ENCODE measurements at regions not wholly inside any gene's neighbourhood (a gene's known extent, or its start where the extent isn't known, plus 50 kb on each side); places are given as distances from the start of the nearest gene placed in this dataset.
"Not testable (repeated sequence)": the region's sequence is repeated elsewhere in the genome, so short reads cannot be mapped to it uniquely, and the experiment has no call there.

DNA sequence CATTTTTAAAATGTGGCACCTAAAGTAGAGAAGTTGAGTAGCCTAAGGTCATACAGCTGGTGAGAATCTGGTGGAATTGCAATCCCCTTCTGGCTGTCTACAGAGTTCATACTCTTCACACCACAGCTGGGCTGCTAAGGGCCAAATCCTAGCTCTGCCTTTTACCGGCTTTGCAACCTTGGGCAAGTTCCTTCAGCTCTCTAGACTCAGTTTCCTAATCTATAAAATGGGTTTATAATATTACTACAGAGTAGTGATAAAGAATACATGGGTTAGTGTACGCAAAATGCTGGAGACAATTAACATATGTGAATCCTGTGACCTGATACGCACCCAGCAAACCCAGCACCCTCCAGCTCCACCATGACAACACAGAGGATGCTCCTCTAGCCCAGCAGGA lies 298.2 kb upstream of the MAF start:
- DNase-seq (ENCODE audit: low read depth, low spot score): no peak

GRCh38 chr16:79897453-79898146 lies 297.1 kb upstream of the MAF start:
- no peak for DNase-seq (ENCODE audit: low read depth, low spot score)

DNA sequence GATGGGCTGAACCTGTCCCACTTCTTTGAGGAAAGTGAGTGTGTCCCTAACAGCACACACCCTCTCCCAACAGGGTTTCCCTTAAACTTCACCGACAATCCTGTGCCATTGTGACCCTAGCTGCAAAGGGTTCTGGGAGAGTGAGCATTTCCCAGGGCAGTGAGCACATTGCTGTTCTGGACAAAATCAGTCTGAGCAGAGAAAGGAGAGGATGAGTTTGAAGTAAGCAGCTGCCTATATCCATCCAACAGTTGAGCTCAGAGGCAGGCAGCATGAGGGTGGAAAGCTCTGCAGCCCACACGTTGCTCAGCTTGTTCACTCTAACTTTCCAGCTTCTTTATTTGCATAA lies 296.5 kb upstream of the MAF start:
- DNase-seq (ENCODE audit: low read depth, low spot score): no peak

GRCh38 chr16:79895917-79896203 lies 295.3 kb upstream of the MAF start:
- no peak for DNase-seq (ENCODE audit: low read depth, low spot score)

DNA sequence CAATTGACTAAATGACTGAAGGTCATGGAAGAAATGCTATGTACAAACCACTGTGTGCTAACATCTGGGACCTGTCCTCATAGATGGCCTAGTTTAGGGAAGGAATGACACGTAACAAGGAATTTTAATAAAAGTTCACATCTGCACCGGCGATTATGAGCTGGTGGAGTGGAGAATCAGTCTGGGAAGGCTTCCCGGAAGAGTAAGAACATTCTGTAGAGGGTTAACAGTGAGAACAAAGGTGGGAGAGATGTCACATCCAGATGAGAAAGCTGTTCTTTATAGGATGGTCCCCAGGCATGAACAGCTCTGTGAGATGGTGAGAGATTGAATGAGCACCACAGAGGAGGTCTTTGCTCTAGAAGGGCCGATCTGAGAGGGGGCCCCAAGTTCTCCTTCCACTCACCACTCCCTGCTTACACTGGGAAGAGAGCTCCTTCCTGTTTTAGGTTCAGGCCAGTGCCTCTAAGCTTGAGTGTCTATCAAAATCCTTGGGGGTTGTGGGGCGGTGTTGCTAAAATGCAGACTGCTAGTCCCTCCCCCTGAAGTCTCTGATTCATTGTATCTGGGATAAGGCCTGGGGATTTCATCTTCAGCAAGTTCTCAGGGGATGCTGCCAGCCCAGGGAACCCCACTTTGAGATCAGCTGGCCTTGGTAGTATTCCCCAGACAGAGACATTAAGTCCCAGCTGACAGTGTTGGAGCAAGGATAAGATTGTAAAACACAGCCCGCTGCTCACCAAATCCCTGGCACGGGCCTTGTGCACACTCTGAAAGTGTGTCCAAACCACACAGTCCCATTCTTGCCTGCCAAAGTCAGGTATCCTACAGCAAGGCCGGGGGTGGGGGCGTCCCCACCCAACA lies 294.7 kb upstream of the MAF start:
- DNase-seq (ENCODE audit: low read depth, low spot score): no peak

DNA sequence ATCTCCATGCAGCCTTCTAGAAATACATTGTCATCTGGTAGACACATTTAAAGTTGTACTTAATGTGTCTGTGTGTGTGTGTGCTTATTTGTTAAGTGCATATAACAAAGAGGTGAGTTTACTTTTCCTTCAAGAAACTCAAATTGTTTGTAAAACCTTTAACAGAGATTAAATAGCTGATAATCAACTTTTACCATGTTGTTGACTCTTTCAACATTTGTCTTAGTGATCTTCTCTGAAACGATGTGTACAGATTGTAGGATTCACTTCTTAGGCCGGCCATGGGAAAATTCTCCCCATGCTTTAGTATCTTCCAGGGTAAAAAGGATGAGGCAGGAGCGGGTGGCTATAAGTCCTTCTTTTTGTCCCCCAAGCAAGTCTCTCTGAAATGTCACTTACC lies 292.9 kb upstream of the MAF start:
- DNase-seq (ENCODE audit: low read depth, low spot score): no peak

- DNase-seq (ENCODE audit: low read depth, low spot score): no peak
These were observed 291.7 kb upstream of the MAF start for GRCh38 chr16:79892278-79892677.

DNA sequence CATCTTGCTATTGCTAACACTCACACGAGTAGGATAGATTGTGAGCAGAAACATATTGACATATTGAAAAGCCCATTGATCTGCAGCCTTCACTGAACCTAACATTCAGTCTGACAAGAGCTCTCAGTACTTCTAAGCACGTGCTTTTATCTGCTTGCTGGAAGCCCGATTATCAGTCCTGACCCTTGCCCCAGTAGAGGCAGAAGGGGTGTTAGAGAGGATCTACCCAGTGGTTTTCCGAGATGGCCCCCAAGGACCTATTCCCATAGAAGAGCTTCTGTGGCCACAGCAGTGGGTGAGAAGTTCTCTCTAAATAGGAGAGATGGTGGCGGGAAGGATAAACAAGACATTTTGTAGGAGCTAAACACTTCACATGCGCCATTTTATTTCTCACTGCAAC lies 290.9 kb upstream of the MAF start:
- no peak for DNase-seq (ENCODE audit: low read depth, low spot score)

GRCh38 chr16:79887541-79888540 lies 287.3 kb upstream of the MAF start:
- DNase-seq (ENCODE audit: low read depth, low spot score): no peak

GRCh38 chr16:79885320-79885719 lies 284.8 kb upstream of the MAF start:
- no peak for DNase-seq (ENCODE audit: low read depth, low spot score)

GRCh38 chr16:79883494-79883893 lies 283.0 kb upstream of the MAF start:
- DNase-seq (ENCODE audit: low read depth, low spot score): no peak

DNA sequence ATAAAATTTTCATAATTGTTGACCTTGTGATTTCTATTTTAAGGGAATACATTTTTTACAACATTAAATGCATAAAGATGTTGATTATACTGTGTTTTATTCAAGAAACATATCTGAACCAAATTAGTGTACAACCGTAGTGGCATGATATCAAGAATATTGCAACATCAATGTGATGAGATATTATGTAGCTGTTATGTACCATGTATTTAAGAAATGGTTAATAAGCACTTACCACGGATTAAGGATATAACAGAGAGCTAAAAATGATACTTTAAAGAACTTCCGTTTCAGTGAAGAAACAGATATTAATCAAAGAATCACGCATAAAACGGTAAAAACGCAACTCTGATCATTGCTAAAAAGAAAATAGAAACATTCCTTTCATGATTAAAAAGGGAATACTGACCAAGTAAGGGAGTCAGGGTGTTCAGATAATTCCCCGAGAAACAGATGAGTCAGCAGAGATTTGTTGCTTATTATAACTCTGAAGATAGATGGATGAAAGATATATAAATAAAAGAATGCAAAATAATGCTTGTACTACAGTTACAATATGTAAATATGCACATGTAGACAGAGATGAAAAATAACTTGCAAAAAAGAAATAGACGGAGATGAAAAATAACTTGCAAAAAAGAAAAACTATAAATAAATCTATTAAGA lies 281.9 kb upstream of the MAF start:
- no peak for DNase-seq (ENCODE audit: low read depth, low spot score)

DNA sequence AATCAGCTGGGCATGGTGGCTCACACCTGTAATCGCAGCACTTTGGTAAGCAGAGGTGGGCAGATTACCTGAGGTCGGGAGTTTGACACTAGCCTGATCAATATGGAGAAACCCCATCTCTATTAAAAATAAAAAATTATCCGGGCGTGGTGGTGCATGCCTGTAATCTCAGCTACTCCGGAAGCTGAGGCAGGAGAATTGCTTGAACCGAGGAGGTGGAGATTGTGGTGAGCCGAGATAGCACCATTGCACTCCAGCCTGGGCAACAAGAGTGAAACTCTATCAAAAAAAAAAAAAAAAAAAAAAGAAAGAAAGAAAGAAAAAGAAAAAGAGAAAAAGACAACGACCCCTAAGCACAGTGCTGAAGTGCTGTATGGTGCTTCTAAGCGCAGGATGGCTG lies 280.6 kb upstream of the MAF start:
- not testable (repeated sequence) for DNase-seq (ENCODE audit: low read depth, low spot score)

- no peak for DNase-seq (ENCODE audit: low read depth, low spot score)
These were observed 275.8 kb upstream of the MAF start for GRCh38 chr16:79876332-79876730.

DNA sequence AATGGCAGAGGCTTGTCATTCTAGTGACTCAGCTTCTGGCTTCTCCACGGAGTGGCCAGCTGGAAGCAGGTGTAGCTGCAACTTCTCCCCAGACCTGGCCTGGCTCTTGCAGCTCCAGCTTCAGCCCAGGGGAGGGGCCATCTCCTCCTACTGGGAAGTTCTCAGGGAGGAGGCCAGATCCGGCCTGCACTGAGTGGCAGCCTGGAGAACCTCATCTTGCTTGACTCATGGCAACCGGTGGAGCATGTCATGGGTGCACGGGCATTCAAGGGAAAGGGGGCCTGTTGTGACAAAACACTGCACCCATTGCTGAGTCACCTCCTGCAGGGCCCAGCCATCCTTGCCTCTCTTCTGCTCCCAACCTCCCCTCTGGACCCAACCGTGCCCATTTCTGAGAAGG lies 273.9 kb upstream of the MAF start:
- no peak for DNase-seq (ENCODE audit: low read depth, low spot score)

DNA sequence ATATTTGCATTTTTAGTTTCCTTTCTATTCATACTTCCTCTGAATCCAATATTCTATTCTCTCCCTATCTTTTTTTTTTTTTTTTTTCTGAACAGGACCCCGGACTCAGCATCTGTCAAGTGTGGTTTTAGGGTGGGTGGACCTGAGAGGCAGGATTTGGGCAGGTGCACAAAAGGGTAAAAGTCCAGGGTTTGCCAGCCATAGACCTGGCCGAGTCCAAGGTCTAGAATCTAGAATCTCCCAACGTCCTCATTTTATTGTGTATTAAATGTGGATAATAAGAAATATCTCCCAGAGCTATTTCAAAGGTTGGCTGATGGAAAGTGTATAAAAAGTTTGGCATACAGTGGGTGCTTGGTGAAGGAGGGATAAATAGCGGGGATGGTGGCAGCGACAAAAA lies 273.3 kb upstream of the MAF start:
- DNase-seq (ENCODE audit: low read depth, low spot score): no peak

- no peak for DNase-seq (ENCODE audit: low read depth, low spot score)
These were observed 271.4 kb upstream of the MAF start for GRCh38 chr16:79871906-79872305.

DNA sequence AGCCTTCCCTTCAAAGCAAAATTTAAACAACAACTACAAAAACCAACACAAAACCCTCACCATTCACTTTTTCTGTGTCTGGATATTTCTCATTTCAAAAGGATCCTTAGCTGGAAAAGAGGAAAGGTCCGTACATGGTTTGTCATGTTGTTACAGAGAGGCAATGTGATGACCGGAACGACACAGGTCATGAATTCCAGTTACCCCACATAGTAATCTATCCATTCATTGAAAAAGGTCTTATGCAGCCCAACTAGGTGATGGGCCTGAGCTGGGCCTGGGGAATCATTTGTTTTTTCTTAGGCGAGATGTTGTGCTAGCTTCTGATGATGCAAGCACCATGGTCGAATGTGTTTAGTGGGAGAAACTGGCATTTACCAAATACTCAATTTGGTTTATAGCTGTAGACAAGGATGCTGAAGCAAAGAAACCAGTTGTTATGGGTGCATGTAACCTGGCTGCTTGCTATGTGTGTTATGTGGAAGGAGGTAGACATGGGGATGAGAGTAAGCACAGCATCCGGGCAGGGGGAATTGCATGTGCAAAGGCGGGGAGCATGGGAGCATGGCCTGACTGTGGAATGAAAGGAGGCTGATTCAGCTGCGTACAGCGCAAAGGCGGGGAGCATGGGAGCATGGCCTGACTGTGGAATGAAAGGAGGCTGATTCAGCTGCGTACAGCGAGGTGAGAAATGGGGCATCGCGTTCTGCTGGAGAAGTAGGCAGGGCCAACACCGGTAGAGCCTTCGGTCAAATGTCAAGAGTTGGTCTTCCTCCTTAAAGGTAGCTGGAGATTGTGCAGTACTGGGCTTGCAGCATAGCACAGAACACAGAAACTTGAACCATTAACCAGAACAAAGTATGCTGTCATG lies 269.7 kb upstream of the MAF start:
- DNase-seq (ENCODE audit: low read depth, low spot score): no peak

DNA sequence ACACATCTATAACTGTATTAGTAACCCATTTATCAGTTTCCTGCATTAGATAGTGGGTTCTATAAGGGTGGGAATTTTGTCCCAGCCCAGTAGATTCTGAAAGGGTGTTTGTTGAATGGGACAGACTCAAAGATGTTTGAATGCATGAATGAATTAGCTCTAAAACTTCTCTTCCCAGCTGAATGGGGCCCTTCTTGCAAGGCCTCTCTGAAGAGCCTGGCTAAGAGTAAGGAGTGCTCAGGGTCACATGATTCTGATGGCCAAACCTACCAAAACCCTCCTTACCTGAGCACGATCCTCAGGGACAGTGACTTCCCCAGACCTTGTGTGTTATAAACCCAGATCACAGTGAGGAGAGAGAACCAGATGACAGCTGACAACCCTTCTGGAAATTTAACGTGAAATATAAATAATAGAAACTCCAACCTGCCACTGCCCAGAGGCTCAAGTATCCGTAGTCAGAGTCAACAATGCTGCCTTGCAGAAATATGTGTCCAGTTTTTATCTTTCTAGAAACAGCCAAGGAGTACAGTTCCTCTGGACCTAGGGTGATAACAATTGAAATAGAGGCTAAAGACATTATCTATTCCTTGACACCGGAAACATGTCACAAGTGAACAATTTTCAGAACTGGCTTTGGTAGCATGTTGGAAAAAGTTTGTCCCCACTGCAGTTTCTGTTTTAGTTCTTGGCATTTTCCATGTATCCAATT lies 268.9 kb upstream of the MAF start:
- no peak for DNase-seq (ENCODE audit: low read depth, low spot score)

DNA sequence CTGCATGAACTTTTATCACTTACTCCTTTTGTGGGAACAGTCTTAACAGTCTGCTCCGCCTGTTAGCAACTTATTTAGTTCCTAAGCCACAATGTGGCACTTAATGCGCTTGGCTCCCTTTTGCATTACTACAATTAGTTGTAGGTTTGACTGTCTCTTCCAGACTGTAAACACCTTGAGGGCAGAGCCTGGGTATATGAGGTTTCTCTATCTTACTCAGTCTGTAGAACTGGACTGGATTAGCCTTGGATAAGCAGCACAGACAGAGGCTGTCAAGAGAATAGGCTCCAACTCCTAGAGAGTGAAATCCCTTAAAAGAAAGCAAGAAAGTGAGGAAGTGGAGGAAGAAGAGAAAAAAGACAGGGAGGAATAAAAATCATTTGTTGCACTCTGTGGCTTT lies 268.3 kb upstream of the MAF start:
- DNase-seq (ENCODE audit: low read depth, low spot score): no peak
